ENCODE measurements at regions not wholly inside any gene's neighbourhood (a gene's known extent, or its start where the extent isn't known, plus 50 kb on each side); places are given as distances from the start of the nearest gene placed in this dataset.

GRCh38 chr2:51880153-51880552 lies 848.2 kb upstream of the NRXN1 start:
- TF ChIP-seq, protein P1, sequence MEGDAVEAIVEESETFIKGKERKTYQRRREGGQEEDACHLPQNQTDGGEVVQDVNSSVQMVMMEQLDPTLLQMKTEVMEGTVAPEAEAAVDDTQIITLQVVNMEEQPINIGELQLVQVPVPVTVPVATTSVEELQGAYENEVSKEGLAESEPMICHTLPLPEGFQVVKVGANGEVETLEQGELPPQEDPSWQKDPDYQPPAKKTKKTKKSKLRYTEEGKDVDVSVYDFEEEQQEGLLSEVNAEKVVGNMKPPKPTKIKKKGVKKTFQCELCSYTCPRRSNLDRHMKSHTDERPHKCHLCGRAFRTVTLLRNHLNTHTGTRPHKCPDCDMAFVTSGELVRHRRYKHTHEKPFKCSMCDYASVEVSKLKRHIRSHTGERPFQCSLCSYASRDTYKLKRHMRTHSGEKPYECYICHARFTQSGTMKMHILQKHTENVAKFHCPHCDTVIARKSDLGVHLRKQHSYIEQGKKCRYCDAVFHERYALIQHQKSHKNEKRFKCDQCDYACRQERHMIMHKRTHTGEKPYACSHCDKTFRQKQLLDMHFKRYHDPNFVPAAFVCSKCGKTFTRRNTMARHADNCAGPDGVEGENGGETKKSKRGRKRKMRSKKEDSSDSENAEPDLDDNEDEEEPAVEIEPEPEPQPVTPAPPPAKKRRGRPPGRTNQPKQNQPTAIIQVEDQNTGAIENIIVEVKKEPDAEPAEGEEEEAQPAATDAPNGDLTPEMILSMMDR (conservative IDR thresholded peaks at IDR 0.05; ENCODE audit: low read depth in 2 of 2): no peak
- TF ChIP-seq EZH2phosphoT487 (IDR thresholded peaks at IDR 0.05; ENCODE audit: unreplicated experiment) (no peak), EZH2 (IDR thresholded peaks at IDR 0.05; ENCODE audit: low read depth, unreplicated experiment) (no peak), CREB1 (CRISPR knock-in tag; IDR thresholded peaks at IDR 0.05; ENCODE audit: low read depth) (no peak), REST (IDR thresholded peaks at IDR 0.05; ENCODE audit: unreplicated experiment) (no peak)

Data from GM23338 (cell line).